ENCODE measurements at regions not wholly inside any gene's neighbourhood (a gene's known extent, or its start where the extent isn't known, plus 50 kb on each side); places are given as distances from the start of the nearest gene placed in this dataset.
"Not testable (repeated sequence)": the region's sequence is repeated elsewhere in the genome, so short reads cannot be mapped to it uniquely, and the experiment has no call there.

DNA sequence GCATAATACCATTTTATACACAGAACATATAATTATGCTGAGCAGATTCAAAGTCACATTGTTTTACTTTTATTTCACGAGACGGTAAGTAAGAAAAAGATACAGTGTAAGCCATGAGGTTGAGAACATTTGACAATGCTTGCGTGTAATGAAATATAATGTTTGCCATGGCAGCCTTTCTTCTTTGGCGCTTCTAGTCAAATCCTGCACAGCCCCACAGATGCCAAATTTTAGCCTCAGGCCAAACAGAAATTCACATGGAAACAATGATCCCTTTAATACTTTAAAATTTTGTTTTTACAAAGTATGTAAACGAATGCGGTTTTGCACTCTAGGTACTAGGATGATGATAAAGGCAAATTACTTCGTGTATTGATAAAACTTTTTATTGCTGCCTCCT is 502.7 kb upstream of the SMIM31 start:
- H3K27ac Mint-ChIP-seq = no peak overlapping the region
- no peaks in the 10 kb centered on the region for H3K27me3 Mint-ChIP-seq (ENCODE audit: insufficient read depth, low read depth)
- H3K27me3 ChIP-seq = no peaks in the 10 kb centered on the region
- H2AFZ ChIP-seq (replicated peaks) = peak overlapping the region; percentile 40
- H3K4me1 ChIP-seq = peaks cover 24% of the 10 kb centered on the region
- H3K79me2 ChIP-seq (ENCODE audit: low read depth) = no peaks in the 10 kb centered on the region
- H3K9me3 Mint-ChIP-seq = no peaks in the 10 kb centered on the region
- H3K9ac ChIP-seq = no peak overlapping the region
- no peak overlapping the region for H3K4me3 ChIP-seq
- H3K4me2 ChIP-seq = peak overlapping the region; percentile 28
- H3K4me1 Mint-ChIP-seq = peaks cover 6% of the 10 kb centered on the region
- no peak for DNase-seq (ENCODE audit: low spot score)
- H3K9me3 ChIP-seq (ENCODE audit: low read depth) = no peaks in the 10 kb centered on the region
- no peaks in the 10 kb centered on the region for H3K36me3 ChIP-seq
- TF ChIP-seq, protein P1, sequence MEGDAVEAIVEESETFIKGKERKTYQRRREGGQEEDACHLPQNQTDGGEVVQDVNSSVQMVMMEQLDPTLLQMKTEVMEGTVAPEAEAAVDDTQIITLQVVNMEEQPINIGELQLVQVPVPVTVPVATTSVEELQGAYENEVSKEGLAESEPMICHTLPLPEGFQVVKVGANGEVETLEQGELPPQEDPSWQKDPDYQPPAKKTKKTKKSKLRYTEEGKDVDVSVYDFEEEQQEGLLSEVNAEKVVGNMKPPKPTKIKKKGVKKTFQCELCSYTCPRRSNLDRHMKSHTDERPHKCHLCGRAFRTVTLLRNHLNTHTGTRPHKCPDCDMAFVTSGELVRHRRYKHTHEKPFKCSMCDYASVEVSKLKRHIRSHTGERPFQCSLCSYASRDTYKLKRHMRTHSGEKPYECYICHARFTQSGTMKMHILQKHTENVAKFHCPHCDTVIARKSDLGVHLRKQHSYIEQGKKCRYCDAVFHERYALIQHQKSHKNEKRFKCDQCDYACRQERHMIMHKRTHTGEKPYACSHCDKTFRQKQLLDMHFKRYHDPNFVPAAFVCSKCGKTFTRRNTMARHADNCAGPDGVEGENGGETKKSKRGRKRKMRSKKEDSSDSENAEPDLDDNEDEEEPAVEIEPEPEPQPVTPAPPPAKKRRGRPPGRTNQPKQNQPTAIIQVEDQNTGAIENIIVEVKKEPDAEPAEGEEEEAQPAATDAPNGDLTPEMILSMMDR (IDR thresholded peaks at IDR 0.05) = no peak
- TF ChIP-seq EZH2phosphoT487 (IDR thresholded peaks at IDR 0.05) (no peak), EZH2 (IDR thresholded peaks at IDR 0.05) (no peak)
- no peaks in the 10 kb centered on the region for H4K20me1 ChIP-seq (ENCODE audit: low read depth)
- H3K36me3 Mint-ChIP-seq = no peaks in the 10 kb centered on the region
- no peak overlapping the region for H3K4me3 Mint-ChIP-seq
- peaks cover 5% of the 10 kb centered on the region for H3F3A ChIP-seq (ENCODE audit: low read depth)
- H3K27ac ChIP-seq = no peak overlapping the region

DNA sequence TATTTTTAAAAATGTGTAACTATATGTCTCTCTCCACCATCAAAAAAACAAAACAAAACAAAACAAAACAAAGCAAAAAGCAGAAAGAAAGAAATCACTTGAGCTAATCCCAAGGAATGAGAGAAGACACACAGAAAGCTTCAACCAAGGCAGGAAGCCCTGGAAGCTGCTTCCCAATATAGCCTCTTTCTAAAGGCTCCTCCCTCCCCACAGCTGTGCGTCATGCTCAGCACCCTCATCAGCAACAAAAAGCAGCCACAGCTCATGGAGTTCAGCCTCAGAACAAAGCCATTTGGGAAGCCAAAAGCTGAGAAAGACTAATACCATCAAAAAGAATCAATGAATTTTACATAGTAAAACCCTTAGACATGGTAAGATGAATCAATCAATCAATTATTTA is 501.6 kb upstream of the SMIM31 start:
- H3K4me3 Mint-ChIP-seq = no peak overlapping the region
- Histone ChIP-seq H3K4me2 (peak overlapping the region; percentile 28), H3K4me1 (peaks cover 24% of the 10 kb centered on the region), H4K20me1 (ENCODE audit: low read depth) (no peaks in the 10 kb centered on the region), H3K79me2 (ENCODE audit: low read depth) (no peaks in the 10 kb centered on the region), H3K4me3 (no peak overlapping the region), H3K27me3 (no peaks in the 10 kb centered on the region), H3K9me3 (ENCODE audit: low read depth) (no peaks in the 10 kb centered on the region), H3K36me3 (no peaks in the 10 kb centered on the region), H3F3A (ENCODE audit: low read depth) (peaks cover 5% of the 10 kb centered on the region), H2AFZ (replicated peaks) (peak overlapping the region; percentile 45), H3K9ac (no peak overlapping the region), H3K27ac (peak overlapping the region; percentile 22)
- H3K27ac Mint-ChIP-seq = peak overlapping the region; percentile 31
- peaks cover 6% of the 10 kb centered on the region for H3K4me1 Mint-ChIP-seq
- peak; percentile 88 for DNase-seq (ENCODE audit: low spot score)
- H3K36me3 Mint-ChIP-seq = no peaks in the 10 kb centered on the region
- no peaks in the 10 kb centered on the region for H3K9me3 Mint-ChIP-seq
- no peaks in the 10 kb centered on the region for H3K27me3 Mint-ChIP-seq (ENCODE audit: insufficient read depth, low read depth)
- TF ChIP-seq, protein P1 (IDR thresholded peaks at IDR 0.05) = no peak
- TF ChIP-seq EZH2phosphoT487 (IDR thresholded peaks at IDR 0.05) = no peak
- TF ChIP-seq EZH2 (IDR thresholded peaks at IDR 0.05) = no peak

DNA sequence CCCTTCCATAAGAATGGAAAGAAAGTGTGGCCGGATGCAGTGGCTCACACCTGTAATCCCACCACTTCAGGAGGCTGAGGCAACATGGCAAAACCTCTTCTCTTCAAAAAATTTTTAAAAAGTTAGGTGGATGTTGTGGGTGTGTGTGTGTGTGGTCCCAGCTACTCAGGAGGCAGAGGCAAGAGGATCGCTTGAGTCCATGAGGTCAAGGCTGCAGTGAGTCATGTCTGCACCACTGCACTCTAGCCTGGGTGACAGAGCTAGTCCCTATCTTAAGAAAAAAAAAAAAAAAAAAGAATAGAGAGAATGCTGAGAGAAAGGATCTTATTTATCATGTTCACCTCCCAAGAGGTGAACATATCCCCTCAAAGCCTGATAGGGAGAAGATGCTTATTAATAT is 492.1 kb upstream of the SMIM31 start:
- H3K4me1 Mint-ChIP-seq = no peaks in the 10 kb centered on the region
- H3K4me3 Mint-ChIP-seq = no peak overlapping the region

DNA sequence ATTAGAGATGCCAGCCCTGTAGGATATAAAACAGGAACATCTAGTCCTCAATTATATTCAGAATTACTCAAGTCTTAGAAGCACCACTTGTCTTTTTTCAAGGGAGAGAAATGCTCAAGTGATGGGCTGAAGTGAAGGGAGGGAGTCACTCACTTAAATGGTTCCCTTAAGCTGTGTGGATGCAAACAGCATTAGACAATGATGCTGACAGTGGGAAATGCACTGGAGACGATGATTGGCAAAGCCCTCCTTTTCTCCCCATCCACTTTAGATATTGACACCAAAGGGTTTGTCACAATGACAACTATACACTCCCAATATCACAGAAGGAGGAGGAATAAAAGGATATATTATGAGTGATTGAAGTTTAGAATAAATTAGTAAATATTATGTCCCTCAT is 491.4 kb upstream of the SMIM31 start:
- H3K27me3 Mint-ChIP-seq (ENCODE audit: insufficient read depth, low read depth); H3K9me3 Mint-ChIP-seq; H3K27ac ChIP-seq; H3K27me3 ChIP-seq; H3K27ac Mint-ChIP-seq; H3K9ac ChIP-seq; DNase-seq (ENCODE audit: low spot score); H3K36me3 Mint-ChIP-seq; H3K4me3 Mint-ChIP-seq; H3K4me1 ChIP-seq; H3K9me3 ChIP-seq (ENCODE audit: low read depth); H3K4me1 Mint-ChIP-seq; H3K36me3 ChIP-seq; H3K4me2 ChIP-seq; H4K20me1 ChIP-seq (ENCODE audit: low read depth); H3K79me2 ChIP-seq (ENCODE audit: low read depth); H3K4me3 ChIP-seq; H3F3A ChIP-seq (ENCODE audit: low read depth); H2AFZ ChIP-seq (replicated peaks): not testable (repeated sequence)

More for the DNA sequence above, 492.1 kb upstream of the SMIM31 start:
- Mint-ChIP-seq H3K27me3 (ENCODE audit: insufficient read depth, low read depth) (no peaks in the 10 kb centered on the region), H3K9me3 (no peaks in the 10 kb centered on the region), H3K27ac (no peak overlapping the region), H3K36me3 (no peaks in the 10 kb centered on the region)
- Histone ChIP-seq H4K20me1 (ENCODE audit: low read depth) (no peaks in the 10 kb centered on the region), H3K9ac (no peak overlapping the region), H3K4me1 (no peaks in the 10 kb centered on the region), H3F3A (ENCODE audit: low read depth) (no peaks in the 10 kb centered on the region), H2AFZ (replicated peaks) (no peak overlapping the region), H3K4me2 (no peak overlapping the region), H3K79me2 (ENCODE audit: low read depth) (no peaks in the 10 kb centered on the region), H3K27ac (no peak overlapping the region), H3K36me3 (no peaks in the 10 kb centered on the region), H3K9me3 (ENCODE audit: low read depth) (no peaks in the 10 kb centered on the region), H3K4me3 (no peak overlapping the region), H3K27me3 (no peaks in the 10 kb centered on the region)
- DNase-seq (ENCODE audit: low spot score) = no peak
- TF ChIP-seq EZH2phosphoT487 (IDR thresholded peaks at IDR 0.05) (no peak), EZH2 (IDR thresholded peaks at IDR 0.05) (no peak)
- TF ChIP-seq, protein P1 (IDR thresholded peaks at IDR 0.05) = no peak

DNA sequence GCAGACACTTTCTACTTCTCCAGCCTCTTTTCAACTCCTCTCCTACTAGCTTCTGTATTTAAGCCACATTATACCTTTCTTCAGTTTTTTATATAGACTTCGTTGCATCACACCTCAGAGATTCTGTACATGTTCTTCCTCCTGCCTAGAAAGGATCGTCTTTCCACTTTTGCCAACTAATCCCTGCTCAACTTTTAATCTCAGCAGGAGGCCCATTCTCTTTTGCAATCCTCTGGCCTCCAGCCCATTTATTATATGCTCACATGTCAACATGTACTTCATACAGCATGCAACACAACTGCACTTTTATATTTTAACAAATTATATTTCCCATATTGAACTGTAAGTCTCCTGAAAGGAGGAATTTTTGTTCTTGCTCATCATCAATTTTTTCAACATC is 476.5 kb upstream of the SMIM31 start:
- H3K9me3 Mint-ChIP-seq; H3K4me3 ChIP-seq; H3K79me2 ChIP-seq (ENCODE audit: low read depth); H4K20me1 ChIP-seq (ENCODE audit: low read depth); H3K4me3 Mint-ChIP-seq; H3K36me3 ChIP-seq; H3K27me3 Mint-ChIP-seq (ENCODE audit: insufficient read depth, low read depth); H3K27me3 ChIP-seq; H3K27ac Mint-ChIP-seq; H3K4me1 Mint-ChIP-seq; H3K4me1 ChIP-seq; H3K9me3 ChIP-seq (ENCODE audit: low read depth); DNase-seq (ENCODE audit: low spot score); H3K9ac ChIP-seq; H3K27ac ChIP-seq; H2AFZ ChIP-seq (replicated peaks); H3K4me2 ChIP-seq; H3K36me3 Mint-ChIP-seq; H3F3A ChIP-seq (ENCODE audit: low read depth): not testable (repeated sequence)
